GM12891 (cell line): ENCODE measurements at regions not wholly inside any gene's neighbourhood (a gene's known extent, or its start where the extent isn't known, plus 50 kb on each side); places are given as distances from the start of the nearest gene placed in this dataset.

Experiments used
- PAX5 ChIP-seq: IDR thresholded peaks from 2 replicates; pipeline ENCODE4 v1.6.1; 2011; ENCODE audit warnings: low read length, moderate library complexity, mild to moderate bottlenecking; ENCODE audit not compliant: insufficient read depth, severe bottlenecking
- POLR2A ChIP-seq: IDR thresholded peaks from 2 replicates; pipeline ENCODE4 v1.6.1; 2011; ENCODE audit warnings: low read depth, low read length, control low read depth
- POLR2AphosphoS5 ChIP-seq: IDR thresholded peaks from 2 replicates; pipeline ENCODE4 v1.6.1; 2011; ENCODE audit warnings: low read depth, low read length, control low read depth
- SPI1 ChIP-seq: IDR thresholded peaks from 2 replicates; pipeline ENCODE4 v1.6.1; 2011; ENCODE audit warnings: low read depth, low read length, control low read depth
- TAF1 ChIP-seq: IDR thresholded peaks from 2 replicates; pipeline ENCODE4 v1.6.1; 2011; ENCODE audit warnings: low read depth, low read length, control low read depth

GRCh38 chr2:126756125-126756524, 100.2 kb downstream of the GYPC start:
- no peak for TF ChIP-seq POLR2A
- no peak for TF ChIP-seq TAF1
- TF ChIP-seq POLR2AphosphoS5: no peak
- TF ChIP-seq PAX5: no peak
- TF ChIP-seq SPI1: no peak
